ENCODE measurements at regions not wholly inside any gene's neighbourhood (a gene's known extent, or its start where the extent isn't known, plus 50 kb on each side); places are given as distances from the start of the nearest gene placed in this dataset.

DNA sequence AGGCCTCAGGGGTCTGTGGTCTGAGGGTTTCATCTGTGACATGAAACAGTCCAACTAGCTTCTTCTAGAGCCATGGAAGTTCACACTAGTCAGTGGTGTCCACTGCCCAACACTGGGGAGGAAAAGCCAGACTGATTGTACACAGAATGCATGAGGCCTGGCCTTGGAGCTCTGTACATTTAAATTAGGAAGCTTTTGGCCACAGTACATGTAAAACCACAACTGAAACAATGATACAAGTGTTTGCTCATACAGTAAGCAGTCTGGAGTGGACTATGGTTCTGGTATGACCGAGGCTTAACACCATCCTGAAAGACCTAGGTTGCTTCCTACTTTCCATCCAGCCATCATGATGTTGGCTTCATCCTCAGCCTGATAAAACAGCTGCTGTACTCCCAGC, 73.8 kb upstream of the SESN3 start:
- DNase-seq (ENCODE audit: low spot score) (no peak), ATAC-seq (no peak)
- H3K4me1 Mint-ChIP-seq = peaks cover 28% of the 10 kb centered on the region
- H3K9me3 Mint-ChIP-seq = peaks cover 11% of the 10 kb centered on the region
- H3K27me3 Mint-ChIP-seq (ENCODE audit: low read depth) = peaks cover under 1% of the 10 kb centered on the region; the same call in 1 of the 2 replicates
- ChIA-PET POLR2A (no interaction called here), CTCF (no interaction called here)
- H3K4me3 Mint-ChIP-seq = no peak overlapping the region
- no peak overlapping the region for H3K27ac Mint-ChIP-seq
- TF ChIP-seq ZNF263 (CRISPR knock-in tag; IDR thresholded peaks at IDR 0.05; ENCODE audit: low read depth) (no peak), TP53 (CRISPR knock-in tag; IDR thresholded peaks at IDR 0.05) (no peak), NR1H2 (CRISPR knock-in tag; IDR thresholded peaks at IDR 0.05) (no peak), MAX (CRISPR knock-in tag; IDR thresholded peaks at IDR 0.05) (no peak), USF1 (CRISPR knock-in tag; IDR thresholded peaks at IDR 0.05) (no peak), ARID4B (CRISPR knock-in tag; IDR thresholded peaks at IDR 0.05; ENCODE audit: borderline replicate concordance) (no peak), SOX15 (CRISPR knock-in tag; IDR thresholded peaks at IDR 0.05) (no peak), CREM (CRISPR knock-in tag; IDR thresholded peaks at IDR 0.05) (no peak), ATF3 (CRISPR knock-in tag; conservative IDR thresholded peaks at IDR 0.05) (no peak)
- TF ChIP-seq, protein P1, sequence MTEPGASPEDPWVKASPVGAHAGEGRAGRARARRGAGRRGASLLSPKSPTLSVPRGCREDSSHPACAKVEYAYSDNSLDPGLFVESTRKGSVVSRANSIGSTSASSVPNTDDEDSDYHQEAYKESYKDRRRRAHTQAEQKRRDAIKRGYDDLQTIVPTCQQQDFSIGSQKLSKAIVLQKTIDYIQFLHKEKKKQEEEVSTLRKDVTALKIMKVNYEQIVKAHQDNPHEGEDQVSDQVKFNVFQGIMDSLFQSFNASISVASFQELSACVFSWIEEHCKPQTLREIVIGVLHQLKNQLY (CRISPR knock-in tag; IDR thresholded peaks at IDR 0.05) = no peak
- TF ChIP-seq, protein P2, sequence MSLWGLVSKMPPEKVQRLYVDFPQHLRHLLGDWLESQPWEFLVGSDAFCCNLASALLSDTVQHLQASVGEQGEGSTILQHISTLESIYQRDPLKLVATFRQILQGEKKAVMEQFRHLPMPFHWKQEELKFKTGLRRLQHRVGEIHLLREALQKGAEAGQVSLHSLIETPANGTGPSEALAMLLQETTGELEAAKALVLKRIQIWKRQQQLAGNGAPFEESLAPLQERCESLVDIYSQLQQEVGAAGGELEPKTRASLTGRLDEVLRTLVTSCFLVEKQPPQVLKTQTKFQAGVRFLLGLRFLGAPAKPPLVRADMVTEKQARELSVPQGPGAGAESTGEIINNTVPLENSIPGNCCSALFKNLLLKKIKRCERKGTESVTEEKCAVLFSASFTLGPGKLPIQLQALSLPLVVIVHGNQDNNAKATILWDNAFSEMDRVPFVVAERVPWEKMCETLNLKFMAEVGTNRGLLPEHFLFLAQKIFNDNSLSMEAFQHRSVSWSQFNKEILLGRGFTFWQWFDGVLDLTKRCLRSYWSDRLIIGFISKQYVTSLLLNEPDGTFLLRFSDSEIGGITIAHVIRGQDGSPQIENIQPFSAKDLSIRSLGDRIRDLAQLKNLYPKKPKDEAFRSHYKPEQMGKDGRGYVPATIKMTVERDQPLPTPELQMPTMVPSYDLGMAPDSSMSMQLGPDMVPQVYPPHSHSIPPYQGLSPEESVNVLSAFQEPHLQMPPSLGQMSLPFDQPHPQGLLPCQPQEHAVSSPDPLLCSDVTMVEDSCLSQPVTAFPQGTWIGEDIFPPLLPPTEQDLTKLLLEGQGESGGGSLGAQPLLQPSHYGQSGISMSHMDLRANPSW (CRISPR knock-in tag; conservative IDR thresholded peaks at IDR 0.05; ENCODE audit: low read depth) = no peak
- H3K36me3 Mint-ChIP-seq = peaks cover 5% of the 10 kb centered on the region

- TF ChIP-seq, protein P3, sequence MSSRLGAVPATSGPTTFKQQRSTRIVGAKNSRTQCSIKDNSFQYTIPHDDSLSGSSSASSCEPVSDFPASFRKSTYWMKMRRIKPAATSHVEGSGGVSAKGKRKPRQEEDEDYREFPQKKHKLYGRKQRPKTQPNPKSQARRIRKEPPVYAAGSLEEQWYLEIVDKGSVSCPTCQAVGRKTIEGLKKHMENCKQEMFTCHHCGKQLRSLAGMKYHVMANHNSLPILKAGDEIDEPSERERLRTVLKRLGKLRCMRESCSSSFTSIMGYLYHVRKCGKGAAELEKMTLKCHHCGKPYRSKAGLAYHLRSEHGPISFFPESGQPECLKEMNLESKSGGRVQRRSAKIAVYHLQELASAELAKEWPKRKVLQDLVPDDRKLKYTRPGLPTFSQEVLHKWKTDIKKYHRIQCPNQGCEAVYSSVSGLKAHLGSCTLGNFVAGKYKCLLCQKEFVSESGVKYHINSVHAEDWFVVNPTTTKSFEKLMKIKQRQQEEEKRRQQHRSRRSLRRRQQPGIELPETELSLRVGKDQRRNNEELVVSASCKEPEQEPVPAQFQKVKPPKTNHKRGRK (CRISPR knock-in tag; IDR thresholded peaks at IDR 0.05; ENCODE audit: borderline replicate concordance) = no peak
- TF ChIP-seq ARID4B (CRISPR knock-in tag; IDR thresholded peaks at IDR 0.05; ENCODE audit: borderline replicate concordance) (no peak), FOXP1 (CRISPR knock-in tag; IDR thresholded peaks at IDR 0.05; ENCODE audit: borderline replicate concordance) (no peak), CREB1 (CRISPR knock-in tag; IDR thresholded peaks at IDR 0.05) (no peak)
- TF ChIP-seq, protein P4, sequence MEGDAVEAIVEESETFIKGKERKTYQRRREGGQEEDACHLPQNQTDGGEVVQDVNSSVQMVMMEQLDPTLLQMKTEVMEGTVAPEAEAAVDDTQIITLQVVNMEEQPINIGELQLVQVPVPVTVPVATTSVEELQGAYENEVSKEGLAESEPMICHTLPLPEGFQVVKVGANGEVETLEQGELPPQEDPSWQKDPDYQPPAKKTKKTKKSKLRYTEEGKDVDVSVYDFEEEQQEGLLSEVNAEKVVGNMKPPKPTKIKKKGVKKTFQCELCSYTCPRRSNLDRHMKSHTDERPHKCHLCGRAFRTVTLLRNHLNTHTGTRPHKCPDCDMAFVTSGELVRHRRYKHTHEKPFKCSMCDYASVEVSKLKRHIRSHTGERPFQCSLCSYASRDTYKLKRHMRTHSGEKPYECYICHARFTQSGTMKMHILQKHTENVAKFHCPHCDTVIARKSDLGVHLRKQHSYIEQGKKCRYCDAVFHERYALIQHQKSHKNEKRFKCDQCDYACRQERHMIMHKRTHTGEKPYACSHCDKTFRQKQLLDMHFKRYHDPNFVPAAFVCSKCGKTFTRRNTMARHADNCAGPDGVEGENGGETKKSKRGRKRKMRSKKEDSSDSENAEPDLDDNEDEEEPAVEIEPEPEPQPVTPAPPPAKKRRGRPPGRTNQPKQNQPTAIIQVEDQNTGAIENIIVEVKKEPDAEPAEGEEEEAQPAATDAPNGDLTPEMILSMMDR (IDR thresholded peaks at IDR 0.05) = no peak
- TF ChIP-seq, protein P5, sequence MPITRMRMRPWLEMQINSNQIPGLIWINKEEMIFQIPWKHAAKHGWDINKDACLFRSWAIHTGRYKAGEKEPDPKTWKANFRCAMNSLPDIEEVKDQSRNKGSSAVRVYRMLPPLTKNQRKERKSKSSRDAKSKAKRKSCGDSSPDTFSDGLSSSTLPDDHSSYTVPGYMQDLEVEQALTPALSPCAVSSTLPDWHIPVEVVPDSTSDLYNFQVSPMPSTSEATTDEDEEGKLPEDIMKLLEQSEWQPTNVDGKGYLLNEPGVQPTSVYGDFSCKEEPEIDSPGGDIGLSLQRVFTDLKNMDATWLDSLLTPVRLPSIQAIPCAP (CRISPR knock-in tag; IDR thresholded peaks at IDR 0.05) = no peak
- ChIA-PET POLR2A (no interaction called here), CTCF (no interaction called here)
- no peak overlapping the region for H3K27ac Mint-ChIP-seq
- no peak for DNase-seq (ENCODE audit: low spot score)
- no peaks in the 10 kb centered on the region for H3K9me3 Mint-ChIP-seq
- H3K4me3 Mint-ChIP-seq = no peak overlapping the region
- H3K27me3 Mint-ChIP-seq (ENCODE audit: low read depth) = no peaks in the 10 kb centered on the region; the same call in 1 of the 2 replicates
- no peaks in the 10 kb centered on the region for H3K36me3 Mint-ChIP-seq
- H3K4me1 Mint-ChIP-seq = peaks cover 51% of the 10 kb centered on the region
- ATAC-seq = no peak
These were observed 71.2 kb upstream of the SESN3 start for GRCh38 chr11:95302211-95302610.

All from WTC11 (cell line).